ENCODE measurements at regions not wholly inside any gene's neighbourhood (a gene's known extent, or its start where the extent isn't known, plus 50 kb on each side); places are given as distances from the start of the nearest gene placed in this dataset.

GRCh38 chr9:81855538-81855937, 72.7 kb upstream of the SPATA31D4 start:
- H3K27ac Mint-ChIP-seq = no peak overlapping the region
- H3K27me3 ChIP-seq (ENCODE audit: control insufficient read depth in 2 of 2, insufficient read depth in 2 of 2, low read length in 2 of 2) = no peaks in the 10 kb centered on the region
- H3K36me3 Mint-ChIP-seq = no peaks in the 10 kb centered on the region
- H3K27ac ChIP-seq (ENCODE audit: low read depth in 1 of 2, low read length in 2 of 2) = no peak overlapping the region
- no peak overlapping the region for H3K9ac ChIP-seq (ENCODE audit: insufficient read depth, low read length, poor library complexity, severe bottlenecking)
- H3K36me3 ChIP-seq (replicated peaks in 1 of 2; ENCODE audit: control insufficient read depth in 1 of 2, insufficient read depth in 2 of 2, low read length in 2 of 2) = no peaks in the 10 kb centered on the region
- peaks cover 0 to 1% (median 0%) of the 10 kb centered on the region in 7 donors for H3K9me3 Mint-ChIP-seq
- DNase-seq = no peak
- no peaks in the 10 kb centered on the region for H3K79me2 ChIP-seq (ENCODE audit: insufficient read depth, low read length)
- H3K4me3 ChIP-seq (replicated peaks in 1 of 3; ENCODE audit: low read depth in 2 of 3, low read length in 3 of 3) = no peak overlapping the region
- no peak for TF ChIP-seq CTCF (IDR thresholded peaks at IDR 0.05)
- intact Hi-C loops (cut with micrococcal nuclease) = no loop called here
- no peaks in the 10 kb centered on the region for H3K4me1 Mint-ChIP-seq
- H3K9me3 ChIP-seq (replicated peaks in 1 of 2; ENCODE audit: control insufficient read depth in 1 of 2, insufficient read depth in 1 of 2, low read length in 2 of 2) = no peaks in the 10 kb centered on the region
- H3K4me3 Mint-ChIP-seq = no peak overlapping the region
- H4K20me1 ChIP-seq (ENCODE audit: insufficient read depth, low read length) = no peaks in the 10 kb centered on the region
- H3K4me2 ChIP-seq (replicated peaks; ENCODE audit: extremely low read depth, low read length, poor library complexity, severe bottlenecking) = no peak overlapping the region
- no CpG with 5 or more reads among the region's 2 CpGs for WGBS (ENCODE audit: insufficient coverage)
- no peaks in the 10 kb centered on the region for H3K27me3 Mint-ChIP-seq (ENCODE audit: low read depth in 3 of 3)
- no peaks in the 10 kb centered on the region for H3K4me1 ChIP-seq (ENCODE audit: control insufficient read depth in 1 of 2, insufficient read depth in 2 of 2, low read length in 2 of 2)
- H2AFZ ChIP-seq (ENCODE audit: insufficient read depth, low read depth, low read length, poor library complexity, severe bottlenecking) = no peak overlapping the region

- intact Hi-C loops (cut with micrococcal nuclease) = no loop called here
- H2AFZ ChIP-seq (ENCODE audit: insufficient read depth, low read depth, low read length, poor library complexity, severe bottlenecking) = no peak overlapping the region
- H4K20me1 ChIP-seq (ENCODE audit: insufficient read depth, low read length) = no peaks in the 10 kb centered on the region
- WGBS (ENCODE audit: insufficient coverage) = 91% methylated on average over 2 of the region's 6 CpGs
- no peak for TF ChIP-seq CTCF (IDR thresholded peaks at IDR 0.05)
- H3K4me1 Mint-ChIP-seq = no peaks in the 10 kb centered on the region
- no peak overlapping the region for H3K9ac ChIP-seq (ENCODE audit: insufficient read depth, low read length, poor library complexity, severe bottlenecking)
- H3K4me3 Mint-ChIP-seq = no peak overlapping the region
- H3K36me3 Mint-ChIP-seq = no peaks in the 10 kb centered on the region
- H3K27ac ChIP-seq (ENCODE audit: low read depth in 1 of 2, low read length in 2 of 2) = no peak overlapping the region
- H3K79me2 ChIP-seq (ENCODE audit: insufficient read depth, low read length) = no peaks in the 10 kb centered on the region
- peaks cover 0 to 6% (median 2%) of the 10 kb centered on the region in 7 donors for H3K9me3 Mint-ChIP-seq
- no peak overlapping the region for H3K4me2 ChIP-seq (replicated peaks; ENCODE audit: extremely low read depth, low read length, poor library complexity, severe bottlenecking)
- H3K27me3 ChIP-seq (ENCODE audit: control insufficient read depth in 2 of 2, insufficient read depth in 2 of 2, low read length in 2 of 2) = no peaks in the 10 kb centered on the region
- no peak for DNase-seq
- no peaks in the 10 kb centered on the region for H3K36me3 ChIP-seq (replicated peaks in 1 of 2; ENCODE audit: control insufficient read depth in 1 of 2, insufficient read depth in 2 of 2, low read length in 2 of 2)
- no peak overlapping the region for H3K4me3 ChIP-seq (replicated peaks in 1 of 3; ENCODE audit: low read depth in 2 of 3, low read length in 3 of 3)
- H3K27me3 Mint-ChIP-seq (ENCODE audit: low read depth in 3 of 3) = no peaks in the 10 kb centered on the region
- H3K9me3 ChIP-seq (replicated peaks in 1 of 2; ENCODE audit: control insufficient read depth in 1 of 2, insufficient read depth in 1 of 2, low read length in 2 of 2) = no peaks in the 10 kb centered on the region
- no peaks in the 10 kb centered on the region for H3K4me1 ChIP-seq (ENCODE audit: control insufficient read depth in 1 of 2, insufficient read depth in 2 of 2, low read length in 2 of 2)
- no peak overlapping the region for H3K27ac Mint-ChIP-seq
These were observed 69.4 kb upstream of the SPATA31D4 start for GRCh38 chr9:81858657-81859430.
